ENCODE measurements at regions not wholly inside any gene's neighbourhood (a gene's known extent, or its start where the extent isn't known, plus 50 kb on each side); places are given as distances from the start of the nearest gene placed in this dataset.

DNA sequence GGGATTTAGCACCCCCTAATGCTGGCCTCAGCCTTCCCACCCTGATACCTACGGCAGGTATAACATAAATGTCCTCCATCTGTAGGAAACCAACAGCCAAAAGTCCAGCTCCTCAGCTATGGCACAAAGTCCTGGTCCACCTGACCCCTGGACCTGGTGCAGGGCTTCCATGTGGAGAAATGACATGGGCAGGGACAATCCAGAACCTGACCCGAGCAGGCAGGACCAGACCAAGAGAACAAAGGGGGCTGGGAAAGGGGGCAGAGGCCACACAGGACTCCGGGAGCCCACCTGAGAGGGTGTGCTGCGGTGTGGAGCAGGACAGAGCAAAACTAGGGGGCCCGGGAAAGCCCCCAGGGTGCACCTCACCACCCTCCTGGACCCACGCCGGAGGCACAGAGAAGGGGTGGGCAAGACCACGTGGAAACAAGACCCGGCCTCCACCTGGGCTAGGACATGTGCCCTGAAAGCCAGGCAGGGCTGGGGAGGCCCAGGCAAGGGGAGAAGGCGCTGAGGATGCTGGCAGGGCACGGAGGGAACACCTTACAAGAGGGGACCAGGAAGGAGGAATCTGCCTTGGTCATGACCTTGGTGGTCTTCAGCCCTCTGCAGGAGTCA lies 368.9 kb downstream of the SHANK2 start:
- DNase-seq (no peak), ATAC-seq (ENCODE audit: insufficient read depth, low read depth) (no peak)
- Histone ChIP-seq H3K4me1 (ENCODE audit: insufficient read depth, low read length) (no peaks in the 10 kb centered on the region), H3K79me2 (ENCODE audit: insufficient read depth, low read length) (no peaks in the 10 kb centered on the region), H3K27me3 (ENCODE audit: insufficient read depth, low read length, poor library complexity) (no peaks in the 10 kb centered on the region), H3K4me3 (ENCODE audit: low read depth in 1 of 2, low read length in 2 of 2) (no peak overlapping the region), H4K20me1 (ENCODE audit: insufficient read depth, low read length) (no peaks in the 10 kb centered on the region), H3K27ac (ENCODE audit: low read length) (no peak overlapping the region), H3K9ac (ENCODE audit: low read depth, low read length) (no peak overlapping the region), H2AFZ (ENCODE audit: low read depth, low read length) (no peak overlapping the region), H3K9me3 (ENCODE audit: insufficient read depth, low read length, severe bottlenecking) (no peaks in the 10 kb centered on the region), H3K36me3 (ENCODE audit: insufficient read depth, low read length) (no peaks in the 10 kb centered on the region), H3K4me2 (ENCODE audit: insufficient read depth, low read length) (no peak overlapping the region)
- no peak for TF ChIP-seq EZH2 (IDR thresholded peaks at IDR 0.05; ENCODE audit: borderline replicate concordance, low read depth, low read length, severe bottlenecking)
- TF ChIP-seq, protein P1, sequence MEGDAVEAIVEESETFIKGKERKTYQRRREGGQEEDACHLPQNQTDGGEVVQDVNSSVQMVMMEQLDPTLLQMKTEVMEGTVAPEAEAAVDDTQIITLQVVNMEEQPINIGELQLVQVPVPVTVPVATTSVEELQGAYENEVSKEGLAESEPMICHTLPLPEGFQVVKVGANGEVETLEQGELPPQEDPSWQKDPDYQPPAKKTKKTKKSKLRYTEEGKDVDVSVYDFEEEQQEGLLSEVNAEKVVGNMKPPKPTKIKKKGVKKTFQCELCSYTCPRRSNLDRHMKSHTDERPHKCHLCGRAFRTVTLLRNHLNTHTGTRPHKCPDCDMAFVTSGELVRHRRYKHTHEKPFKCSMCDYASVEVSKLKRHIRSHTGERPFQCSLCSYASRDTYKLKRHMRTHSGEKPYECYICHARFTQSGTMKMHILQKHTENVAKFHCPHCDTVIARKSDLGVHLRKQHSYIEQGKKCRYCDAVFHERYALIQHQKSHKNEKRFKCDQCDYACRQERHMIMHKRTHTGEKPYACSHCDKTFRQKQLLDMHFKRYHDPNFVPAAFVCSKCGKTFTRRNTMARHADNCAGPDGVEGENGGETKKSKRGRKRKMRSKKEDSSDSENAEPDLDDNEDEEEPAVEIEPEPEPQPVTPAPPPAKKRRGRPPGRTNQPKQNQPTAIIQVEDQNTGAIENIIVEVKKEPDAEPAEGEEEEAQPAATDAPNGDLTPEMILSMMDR (IDR thresholded peaks at IDR 0.05; ENCODE audit: borderline replicate concordance, extremely low read depth, low read length, poor library complexity, severe bottlenecking), result no peak

GRCh38 chr11:70883973-70884623 lies 368.3 kb downstream of the SHANK2 start:
- H3K79me2 ChIP-seq (ENCODE audit: insufficient read depth, low read length), result no peaks in the 10 kb centered on the region
- DNase-seq, result no peak
- ATAC-seq (ENCODE audit: insufficient read depth, low read depth), result no peak
- TF ChIP-seq, protein P1 (IDR thresholded peaks at IDR 0.05; ENCODE audit: borderline replicate concordance, extremely low read depth, low read length, poor library complexity, severe bottlenecking), result no peak
- no peak for TF ChIP-seq EZH2 (IDR thresholded peaks at IDR 0.05; ENCODE audit: borderline replicate concordance, low read depth, low read length, severe bottlenecking)
- no peaks in the 10 kb centered on the region for H3K9me3 ChIP-seq (ENCODE audit: insufficient read depth, low read length, severe bottlenecking)
- H3K27me3 ChIP-seq (ENCODE audit: insufficient read depth, low read length, poor library complexity), result no peaks in the 10 kb centered on the region
- H3K27ac ChIP-seq (ENCODE audit: low read length), result no peak overlapping the region
- no peaks in the 10 kb centered on the region for H3K4me1 ChIP-seq (ENCODE audit: insufficient read depth, low read length)
- H2AFZ ChIP-seq (ENCODE audit: low read depth, low read length), result no peak overlapping the region
- no peaks in the 10 kb centered on the region for H4K20me1 ChIP-seq (ENCODE audit: insufficient read depth, low read length)
- H3K36me3 ChIP-seq (ENCODE audit: insufficient read depth, low read length), result no peaks in the 10 kb centered on the region
- H3K4me3 ChIP-seq (ENCODE audit: low read depth in 1 of 2, low read length in 2 of 2), result no peak overlapping the region
- no peak overlapping the region for H3K4me2 ChIP-seq (ENCODE audit: insufficient read depth, low read length)
- no peak overlapping the region for H3K9ac ChIP-seq (ENCODE audit: low read depth, low read length)

DNA sequence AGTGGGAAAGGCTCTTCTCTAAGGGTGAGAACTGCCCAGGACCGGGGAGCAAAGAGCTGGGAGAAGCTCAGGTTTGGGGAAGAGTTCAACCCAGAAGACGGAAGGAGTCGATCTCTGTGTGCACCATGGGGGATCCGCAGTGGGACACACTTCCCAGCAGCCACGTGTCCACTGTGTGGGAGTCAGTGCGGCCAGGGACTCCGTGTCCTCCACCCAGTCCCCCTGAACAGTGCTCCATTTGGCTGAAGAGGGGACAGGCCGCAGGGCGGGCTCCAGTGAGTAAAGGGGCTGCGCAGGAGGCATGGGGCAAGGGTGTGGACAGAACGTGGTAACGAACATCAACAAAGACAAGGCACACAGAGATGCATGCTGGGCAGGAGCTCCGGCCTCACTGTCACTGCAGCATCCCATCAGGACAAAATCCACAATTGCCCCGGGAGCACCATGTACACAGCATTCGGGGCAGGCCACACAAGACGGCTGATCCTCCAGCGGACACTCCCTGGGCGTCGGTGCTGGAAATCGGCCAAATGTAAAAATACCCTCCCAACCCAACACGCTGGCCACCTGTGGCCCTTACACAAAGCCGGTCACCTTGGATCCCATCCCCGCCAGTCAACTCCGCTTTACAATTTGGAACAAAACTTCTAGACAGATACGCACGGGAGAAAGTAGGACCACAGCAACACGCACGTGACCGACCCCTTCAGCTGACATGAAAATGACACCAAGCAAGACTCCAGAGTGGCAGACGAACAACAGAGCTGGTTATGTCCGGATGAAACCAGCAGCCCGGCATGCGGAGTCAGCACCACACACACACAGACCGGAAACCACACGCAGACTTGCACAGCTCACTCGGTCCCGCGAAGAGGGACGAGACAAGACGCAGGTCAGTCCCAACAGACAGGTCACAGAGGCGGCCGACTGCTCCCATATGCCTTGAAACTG lies 366.8 kb downstream of the SHANK2 start:
- DNase-seq (no peak), ATAC-seq (ENCODE audit: insufficient read depth, low read depth) (no peak)
- H4K20me1 ChIP-seq (ENCODE audit: insufficient read depth, low read length), result no peaks in the 10 kb centered on the region
- no peaks in the 10 kb centered on the region for H3K36me3 ChIP-seq (ENCODE audit: insufficient read depth, low read length)
- H2AFZ ChIP-seq (ENCODE audit: low read depth, low read length), result no peak overlapping the region
- H3K27ac ChIP-seq (ENCODE audit: low read length), result no peak overlapping the region
- H3K4me2 ChIP-seq (ENCODE audit: insufficient read depth, low read length), result no peak overlapping the region
- no peaks in the 10 kb centered on the region for H3K27me3 ChIP-seq (ENCODE audit: insufficient read depth, low read length, poor library complexity)
- H3K4me3 ChIP-seq (ENCODE audit: low read depth in 1 of 2, low read length in 2 of 2), result no peak overlapping the region
- no peak for TF ChIP-seq EZH2 (IDR thresholded peaks at IDR 0.05; ENCODE audit: borderline replicate concordance, low read depth, low read length, severe bottlenecking)
- TF ChIP-seq, protein P1 (IDR thresholded peaks at IDR 0.05; ENCODE audit: borderline replicate concordance, extremely low read depth, low read length, poor library complexity, severe bottlenecking), result no peak
- H3K9me3 ChIP-seq (ENCODE audit: insufficient read depth, low read length, severe bottlenecking), result no peaks in the 10 kb centered on the region
- H3K9ac ChIP-seq (ENCODE audit: low read depth, low read length), result no peak overlapping the region
- H3K79me2 ChIP-seq (ENCODE audit: insufficient read depth, low read length), result no peaks in the 10 kb centered on the region
- no peaks in the 10 kb centered on the region for H3K4me1 ChIP-seq (ENCODE audit: insufficient read depth, low read length)
